ENCODE measurements at regions not wholly inside any gene's neighbourhood (a gene's known extent, or its start where the extent isn't known, plus 50 kb on each side); places are given as distances from the start of the nearest gene placed in this dataset.
"Not testable (repeated sequence)": the region's sequence is repeated elsewhere in the genome, so short reads cannot be mapped to it uniquely, and the experiment has no call there.

DNA sequence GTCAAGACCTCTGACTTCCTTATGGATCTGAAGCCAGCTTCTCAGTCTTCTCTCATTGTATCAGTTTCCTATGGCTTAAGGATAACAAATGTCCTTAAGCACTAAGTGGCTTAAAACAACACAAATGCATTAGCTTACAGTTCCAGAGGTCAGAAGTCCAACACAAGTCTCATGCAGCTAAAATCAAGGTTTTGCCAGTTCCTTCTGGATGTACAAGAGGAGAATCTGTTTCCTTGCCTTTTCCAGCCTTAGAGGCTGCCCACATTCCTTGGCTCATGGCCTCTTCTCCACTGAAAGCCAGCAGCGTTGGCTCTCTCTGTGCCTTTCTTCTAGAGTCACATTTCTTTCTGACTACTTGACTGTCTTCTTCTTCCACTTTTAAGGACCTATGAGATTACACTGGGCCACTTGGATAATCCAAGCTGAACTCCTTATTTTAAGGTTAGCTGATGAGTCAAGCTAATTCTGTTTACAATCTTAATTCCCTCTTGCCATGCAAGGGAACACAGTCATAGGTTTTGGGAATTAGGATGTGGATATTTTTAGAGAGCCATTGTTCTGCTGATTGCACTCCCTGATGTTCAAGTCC is 179.0 kb downstream of the BCAS1 start:
- DNase-seq (ENCODE audit: low spot score) = no peak

DNA sequence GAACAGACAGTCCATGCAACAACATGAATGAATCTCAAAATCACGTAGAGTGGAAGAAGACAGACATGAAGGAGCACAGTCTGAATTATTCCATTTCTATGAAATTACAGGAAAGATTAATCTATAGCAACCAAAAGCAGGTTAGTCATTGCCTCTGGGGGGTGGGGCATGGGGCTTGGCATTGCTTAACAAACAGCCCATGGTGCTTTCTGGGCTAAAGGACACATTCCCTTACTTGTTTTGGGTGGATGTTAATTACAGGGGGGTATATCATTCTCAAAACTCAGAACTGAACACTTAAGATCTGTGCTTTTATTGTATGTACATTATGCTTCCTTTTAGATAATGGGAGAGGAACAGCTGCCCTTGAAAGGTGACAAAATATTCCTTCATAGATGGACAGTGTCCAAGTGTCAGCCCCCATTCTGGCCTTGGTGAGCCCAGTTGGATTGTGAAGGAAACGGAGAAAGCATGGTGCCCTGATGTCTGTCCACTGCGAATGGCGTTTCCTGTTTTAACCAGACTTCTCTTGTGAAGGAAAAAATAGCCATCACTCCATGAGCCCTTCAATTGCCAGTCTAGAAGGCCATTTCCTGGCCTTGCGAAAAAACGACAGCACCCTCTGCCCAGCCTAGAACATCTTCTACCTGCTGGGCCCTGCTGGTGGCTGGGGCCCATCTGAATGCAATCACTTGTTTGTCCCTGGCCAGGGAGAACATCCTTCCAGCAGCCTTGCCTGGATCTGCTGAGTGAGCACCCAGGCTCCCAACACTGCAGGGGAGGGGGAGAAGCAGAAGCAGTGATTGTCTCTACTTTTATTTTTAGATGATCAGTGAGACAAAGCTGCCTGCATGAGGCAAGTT is 179.7 kb downstream of the BCAS1 start:
- DNase-seq (ENCODE audit: low spot score) = no peak

DNA sequence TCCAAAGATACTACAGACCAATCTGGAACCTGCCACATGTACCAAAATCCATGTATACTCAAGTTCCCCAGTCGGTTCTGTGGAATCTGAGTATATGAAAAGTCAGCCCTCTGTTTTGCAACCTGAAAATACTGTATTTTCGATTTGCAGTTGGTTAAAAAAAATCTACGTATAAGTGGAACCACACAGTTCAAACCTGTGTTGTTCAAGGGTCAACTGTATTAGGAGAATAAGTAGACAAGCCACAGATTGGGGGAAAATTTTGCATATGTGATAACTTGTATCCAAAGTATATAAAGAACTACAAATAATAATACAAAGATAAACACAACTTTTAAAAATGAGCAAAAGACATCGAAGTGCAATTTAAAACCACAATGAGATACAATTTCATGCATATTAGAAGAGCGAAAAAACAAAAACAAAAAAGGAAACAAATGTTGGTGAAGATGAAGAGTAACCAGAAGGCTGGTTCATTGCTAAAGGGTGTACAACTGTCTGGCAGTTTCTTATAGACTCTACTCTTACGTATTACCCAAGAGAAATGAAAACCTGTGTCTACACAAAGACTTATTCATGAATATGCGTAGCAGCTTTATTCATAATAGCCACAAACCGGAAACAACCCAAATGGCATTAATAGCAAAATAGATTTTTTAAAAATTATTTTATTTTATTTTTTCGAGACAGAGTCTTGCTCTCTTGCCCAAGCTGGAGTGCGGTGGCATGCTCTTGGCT is 180.8 kb downstream of the BCAS1 start:
- DNase-seq (ENCODE audit: low spot score) = no peak

DNA sequence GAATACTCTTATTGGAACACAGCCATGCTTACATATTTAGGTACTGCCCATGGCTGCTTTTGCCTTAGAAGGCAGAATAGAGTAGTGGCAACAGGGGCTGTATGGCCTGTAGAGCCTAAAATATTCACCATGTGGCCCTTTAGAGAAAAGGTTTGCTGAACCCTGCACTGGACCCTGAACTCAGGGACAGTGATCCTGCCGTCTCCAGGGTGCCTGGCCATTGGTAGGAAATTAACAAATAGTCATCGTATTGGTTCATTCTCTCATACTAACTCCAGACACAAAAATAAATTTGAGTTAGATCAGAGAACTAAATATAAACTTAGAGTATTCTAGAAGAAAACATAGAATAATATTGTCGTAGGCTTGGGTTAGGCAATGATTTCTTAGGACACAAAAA is 181.4 kb downstream of the BCAS1 start:
- DNase-seq (ENCODE audit: low spot score) = no peak

DNA sequence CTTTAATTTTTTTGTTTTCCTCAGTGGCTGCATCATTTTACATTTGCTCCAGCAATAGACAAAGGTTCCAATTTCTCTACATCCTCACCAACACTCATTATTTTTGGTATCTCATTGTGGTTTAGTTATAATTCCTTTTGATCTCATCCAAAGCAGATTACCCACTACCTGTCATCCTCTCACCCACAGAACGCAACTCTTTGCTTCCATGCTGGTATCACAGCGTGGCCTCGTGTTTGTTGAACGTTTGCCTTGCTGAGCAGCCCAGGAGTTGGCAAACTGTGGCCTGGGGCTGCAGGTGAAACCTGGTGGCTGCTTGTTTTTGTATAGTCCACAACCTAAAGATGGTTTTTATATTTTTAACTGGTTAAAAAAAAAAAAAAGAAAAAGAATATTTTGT is 181.9 kb downstream of the BCAS1 start:
- no peak for DNase-seq (ENCODE audit: low spot score)

DNA sequence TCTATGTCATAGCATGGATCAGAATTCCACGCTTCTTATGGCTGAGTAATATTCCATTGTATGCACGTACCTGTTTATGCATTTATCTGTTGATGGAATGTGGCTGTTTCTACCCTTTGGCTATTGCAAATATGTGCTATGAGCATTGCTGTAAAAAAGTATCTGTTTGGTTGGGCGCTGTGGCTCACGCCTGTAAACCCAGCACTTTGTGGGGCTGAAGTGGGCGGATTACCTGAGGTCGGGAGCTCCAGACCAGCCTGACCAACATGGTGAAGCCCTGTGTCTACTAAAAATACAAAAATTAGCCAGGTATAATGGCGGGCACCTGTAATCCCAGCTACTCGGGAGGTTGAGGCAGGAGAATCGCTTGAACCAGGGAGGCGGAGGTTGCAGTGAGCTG is 182.4 kb downstream of the BCAS1 start:
- no peak for DNase-seq (ENCODE audit: low spot score)

DNA sequence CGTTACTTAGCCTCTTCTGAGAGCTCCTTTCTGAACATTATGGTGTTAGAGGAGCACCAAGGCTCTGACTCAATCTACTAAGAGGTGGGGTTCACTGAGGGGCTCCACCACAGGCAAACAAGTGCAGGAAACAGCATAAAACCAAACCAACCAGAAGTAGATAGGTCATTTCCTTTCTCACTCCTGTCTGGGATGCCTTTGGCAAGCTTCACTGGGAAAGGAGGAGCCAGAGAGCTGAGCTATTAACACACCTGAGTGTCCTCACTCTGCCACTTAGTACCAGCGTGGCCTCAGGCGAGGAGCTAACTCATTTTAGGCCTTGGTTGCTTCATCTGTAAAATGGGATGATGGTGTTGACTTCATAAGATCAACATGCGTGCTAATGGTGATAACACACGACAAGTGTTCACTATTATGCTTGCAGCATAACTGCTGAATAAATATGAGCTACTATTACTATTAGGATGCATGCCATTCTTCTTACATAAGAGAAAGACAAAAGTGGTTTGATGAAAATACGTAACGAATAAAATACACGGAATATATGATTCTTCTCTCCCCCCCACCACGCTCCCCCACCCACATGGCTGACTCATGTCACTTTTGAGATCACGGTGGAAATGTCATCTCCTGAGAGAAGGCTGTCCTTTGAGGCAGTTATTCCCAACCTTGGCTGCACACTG is 185.4 kb downstream of the BCAS1 start:
- no peak for DNase-seq (ENCODE audit: low spot score)

DNA sequence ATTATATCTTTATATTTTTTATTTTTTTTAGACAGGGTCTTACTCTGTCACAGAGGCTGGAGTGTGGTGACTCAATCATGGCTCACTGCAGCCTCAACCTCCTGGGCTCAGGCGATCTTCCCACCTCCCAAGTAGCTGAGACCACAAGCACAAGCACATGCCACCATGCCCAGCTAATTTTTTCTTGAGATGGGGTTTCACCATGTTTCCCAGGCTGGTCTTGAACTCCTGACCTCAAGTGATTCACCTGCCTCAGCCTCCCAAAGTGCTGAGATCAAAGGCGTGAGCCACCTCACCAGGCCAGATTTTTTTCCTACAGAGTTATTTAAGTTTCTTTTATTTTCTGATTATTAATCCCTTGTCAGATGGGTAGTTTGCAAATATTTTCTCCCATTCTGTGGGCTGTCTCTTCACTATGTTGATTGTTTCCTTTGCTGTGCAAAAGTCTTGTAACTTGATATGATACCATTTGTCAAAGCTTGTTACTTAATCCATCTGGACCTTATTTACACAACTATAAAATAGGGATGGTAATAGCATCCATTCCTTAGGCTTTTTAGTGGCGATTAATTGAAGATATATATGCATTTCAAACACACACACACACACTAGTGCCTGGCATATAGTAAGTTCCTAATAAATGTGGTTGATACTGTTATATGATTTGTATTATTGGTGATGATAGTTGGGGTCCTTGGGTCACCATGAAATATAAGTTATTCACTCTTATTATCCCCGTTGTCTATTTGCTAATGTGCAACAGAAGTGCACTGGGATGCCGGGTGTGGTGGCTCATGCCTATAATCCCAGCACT is 187.1 kb downstream of the BCAS1 start:
- DNase-seq (ENCODE audit: low spot score) = no peak

DNA sequence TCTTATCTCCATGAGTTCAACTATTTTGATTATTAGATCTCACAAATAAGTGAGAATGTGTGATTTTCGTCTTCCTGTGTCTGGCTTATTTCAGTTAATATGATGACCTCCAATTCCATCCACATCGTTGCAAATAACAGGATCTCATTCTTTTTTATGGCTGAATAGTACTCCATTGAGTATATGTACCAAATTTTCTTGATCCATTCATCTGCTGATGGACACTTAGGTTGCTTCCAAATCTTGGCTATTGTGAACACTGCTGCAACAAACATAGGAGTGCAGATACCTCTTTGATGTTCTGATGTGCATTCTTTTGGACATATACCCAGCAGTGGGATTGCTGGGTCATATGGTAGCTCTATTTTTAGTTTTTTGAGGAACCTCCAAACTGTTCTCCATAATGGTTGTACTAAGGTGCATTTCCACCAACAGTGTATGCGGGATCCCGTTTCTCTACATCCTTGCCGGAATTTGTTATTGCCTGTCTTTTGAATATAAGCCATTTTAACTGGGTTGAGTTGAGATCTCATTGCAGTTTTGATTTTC is 187.9 kb downstream of the BCAS1 start:
- DNase-seq (ENCODE audit: low spot score) = not testable (repeated sequence)

DNA sequence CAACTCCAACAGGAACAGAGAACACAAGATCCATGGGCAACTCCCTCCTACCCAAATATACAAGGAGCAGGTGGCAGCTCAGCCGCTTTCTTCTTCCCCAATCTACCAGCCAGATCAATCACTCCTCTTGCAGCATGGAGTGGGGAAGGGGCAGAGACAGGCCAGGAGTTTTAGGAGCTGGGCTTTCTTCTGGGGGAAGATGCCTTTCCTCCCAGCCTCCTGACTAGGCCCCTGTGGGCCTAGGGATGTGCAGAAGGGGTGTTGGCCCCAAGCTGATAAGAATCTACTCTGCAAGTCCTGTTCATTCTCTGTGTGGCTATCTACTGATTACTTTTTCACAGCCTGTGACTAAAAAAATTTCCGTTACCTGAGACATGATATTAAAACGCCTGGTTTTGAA is 189.0 kb downstream of the BCAS1 start:
- no peak for DNase-seq (ENCODE audit: low spot score)

DNA sequence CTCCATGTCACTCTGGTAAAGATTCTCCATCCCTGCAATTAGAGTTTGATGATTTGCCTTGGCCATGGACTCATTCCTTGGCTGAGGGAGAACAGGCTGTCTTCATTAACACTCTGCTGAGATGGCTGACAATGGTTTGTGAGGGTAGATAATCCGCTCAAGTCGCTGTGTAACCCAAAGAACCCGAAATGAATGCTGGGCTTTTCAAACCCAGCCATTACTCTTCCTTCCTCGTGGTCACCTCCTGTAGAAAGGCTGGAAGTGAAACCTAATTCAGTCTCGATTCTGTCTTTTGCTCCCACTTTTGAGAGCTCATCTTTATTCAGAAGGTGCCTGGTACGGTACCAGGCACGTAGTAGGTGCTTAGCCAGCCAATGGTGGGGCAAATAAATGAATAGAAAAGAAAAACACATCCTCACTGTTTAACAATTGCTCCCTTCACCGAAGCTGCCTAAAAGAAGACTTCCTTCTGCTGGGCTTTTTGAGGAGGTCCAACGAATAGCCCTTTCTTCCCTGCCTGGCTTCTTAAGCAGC is 190.2 kb downstream of the BCAS1 start:
- DNase-seq (ENCODE audit: low spot score) = no peak

DNA sequence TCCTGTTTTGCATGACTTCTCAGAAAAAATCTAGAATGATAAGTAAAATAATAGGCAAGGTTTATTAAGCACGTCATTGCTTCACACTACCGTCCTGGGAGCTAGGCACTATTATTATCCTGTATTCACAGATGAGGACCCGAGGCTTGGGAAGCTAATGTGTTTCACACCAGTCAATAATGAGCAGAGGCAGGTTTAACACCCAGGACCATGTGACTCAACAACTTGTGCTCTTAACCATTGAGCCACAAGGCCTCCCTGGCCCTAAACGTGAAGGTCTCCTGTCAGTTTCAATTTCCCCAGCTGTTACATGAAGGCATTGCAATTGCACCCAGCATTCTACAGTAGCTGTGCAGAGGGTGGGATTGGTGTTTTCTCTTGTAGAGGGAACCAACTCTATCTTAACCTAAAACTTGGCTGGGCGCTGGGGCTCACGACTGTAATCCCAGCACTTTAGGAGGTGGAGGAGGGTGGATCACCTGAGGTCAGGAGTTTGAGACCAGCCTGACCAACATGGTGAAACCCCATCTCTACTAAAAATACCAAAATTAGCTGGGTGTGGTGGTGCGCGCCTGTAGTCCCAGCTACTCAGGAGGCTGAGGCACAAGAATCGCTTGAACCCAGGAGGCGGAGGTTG is 191.2 kb downstream of the BCAS1 start:
- DNase-seq (ENCODE audit: low spot score) = no peak

DNA sequence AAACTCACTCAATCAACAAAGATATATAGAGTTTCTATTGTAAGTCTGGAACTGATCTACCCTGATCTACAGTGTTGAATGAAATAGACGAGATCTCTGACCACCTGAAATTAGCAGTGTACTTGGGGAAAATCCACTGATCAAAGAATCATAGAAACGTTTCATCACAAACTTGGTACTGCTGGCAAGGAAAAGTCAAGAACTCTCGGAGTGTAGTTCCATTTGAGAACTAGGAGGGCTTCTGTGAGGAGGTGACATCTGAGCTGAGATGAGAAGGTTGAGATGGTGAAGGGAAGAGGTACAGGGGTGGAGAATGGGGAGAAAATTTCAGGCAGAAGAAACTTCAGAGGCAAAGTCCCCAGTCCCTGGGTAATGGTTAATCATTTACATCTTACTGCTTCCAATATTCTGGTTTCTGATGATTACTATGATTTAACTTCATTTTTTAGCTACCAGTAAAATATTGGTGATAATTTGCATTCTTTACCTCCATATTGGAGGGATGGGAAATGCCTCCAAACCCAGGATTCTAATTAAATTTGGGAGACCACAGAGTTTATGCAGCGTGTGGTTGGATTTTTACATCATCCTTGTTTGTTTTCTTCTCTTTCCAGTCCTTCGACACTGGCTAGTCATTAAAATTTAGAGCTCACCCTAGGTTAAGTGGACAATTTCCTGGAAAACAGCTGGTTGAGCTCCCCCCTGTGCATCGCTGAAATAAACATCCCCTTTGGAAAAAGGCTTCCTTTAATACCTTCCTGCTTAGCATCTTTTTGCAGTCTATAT is 191.9 kb downstream of the BCAS1 start:
- DNase-seq (ENCODE audit: low spot score) = no peak

DNA sequence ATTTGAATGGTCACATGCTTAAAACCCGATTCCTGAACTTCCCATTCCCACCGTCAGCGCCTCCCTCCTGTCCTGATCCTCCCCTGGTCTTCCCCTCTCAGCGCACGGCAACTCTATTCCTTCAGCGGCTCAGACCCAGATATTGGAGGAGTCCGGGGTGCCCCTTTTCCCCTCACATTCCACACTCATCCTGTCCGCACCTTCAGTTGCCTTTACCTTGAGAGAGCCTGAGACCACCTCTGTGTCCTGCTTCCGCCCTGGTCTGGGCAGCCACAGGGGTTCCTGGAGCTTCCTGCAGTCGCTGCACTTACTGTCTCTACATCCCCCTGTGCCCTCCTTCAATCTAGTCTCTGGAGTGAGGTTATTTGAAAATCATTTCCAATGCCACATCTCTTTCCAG is 193.4 kb downstream of the BCAS1 start:
- DNase-seq (ENCODE audit: low spot score) = no peak

DNA sequence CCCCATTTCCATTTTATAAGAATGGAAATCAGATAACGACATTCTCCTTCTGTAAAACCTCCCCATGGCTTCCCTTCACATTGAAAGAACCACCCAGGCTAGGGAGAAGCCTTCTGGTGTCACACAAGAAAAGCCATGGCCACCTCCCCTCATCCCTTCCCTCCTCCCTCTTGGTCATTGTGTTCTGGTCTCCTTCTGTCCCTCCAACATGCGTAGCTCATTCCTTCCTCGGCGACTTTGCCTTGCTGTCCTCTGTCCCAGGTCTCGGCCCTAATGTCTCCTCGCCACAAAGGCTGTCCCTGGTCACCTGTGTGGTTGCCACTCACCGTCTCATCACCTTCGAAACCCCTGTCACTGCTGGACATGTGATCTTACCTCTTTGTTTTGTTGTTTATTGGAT is 193.9 kb downstream of the BCAS1 start:
- no peak for DNase-seq (ENCODE audit: low spot score)

DNA sequence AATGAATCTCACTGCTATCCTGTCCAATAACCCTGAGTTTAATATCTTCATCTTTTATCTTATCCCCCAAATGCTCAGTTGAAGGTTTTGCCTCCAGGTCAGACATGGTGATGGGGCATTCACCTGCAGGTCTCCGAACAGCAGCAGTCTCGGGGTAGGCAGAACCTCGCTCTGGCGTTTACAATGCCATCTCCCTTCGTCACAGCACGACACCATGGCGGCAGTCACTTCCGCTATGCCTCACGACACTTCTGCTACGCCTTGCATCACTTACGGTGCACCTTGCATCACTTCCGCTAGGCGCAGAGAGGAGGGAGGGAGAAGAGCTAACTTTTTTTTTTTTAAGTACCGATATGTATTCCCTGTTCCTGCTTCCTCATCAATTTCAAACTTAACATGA is 194.9 kb downstream of the BCAS1 start:
- no peak for DNase-seq (ENCODE audit: low spot score)

DNA sequence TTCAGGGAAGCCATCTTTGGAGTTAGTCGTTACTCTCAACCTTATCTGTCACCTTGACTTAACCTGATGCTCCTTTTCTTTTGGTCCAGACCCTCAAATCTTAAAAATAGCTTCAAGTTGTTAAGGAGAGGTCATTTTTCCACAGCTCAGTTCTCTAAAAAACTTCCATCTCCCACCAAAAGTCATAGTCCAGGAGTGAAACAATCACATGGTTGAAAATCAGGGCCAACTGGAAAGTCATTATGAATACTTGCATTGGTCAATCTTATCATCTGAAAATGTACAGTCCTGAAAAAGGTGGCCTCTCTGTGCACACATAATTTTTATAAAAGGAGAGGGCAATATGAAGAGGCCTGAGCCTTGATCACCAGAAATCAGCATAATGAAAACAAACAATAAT is 195.7 kb downstream of the BCAS1 start:
- DNase-seq (ENCODE audit: low spot score) = no peak

DNA sequence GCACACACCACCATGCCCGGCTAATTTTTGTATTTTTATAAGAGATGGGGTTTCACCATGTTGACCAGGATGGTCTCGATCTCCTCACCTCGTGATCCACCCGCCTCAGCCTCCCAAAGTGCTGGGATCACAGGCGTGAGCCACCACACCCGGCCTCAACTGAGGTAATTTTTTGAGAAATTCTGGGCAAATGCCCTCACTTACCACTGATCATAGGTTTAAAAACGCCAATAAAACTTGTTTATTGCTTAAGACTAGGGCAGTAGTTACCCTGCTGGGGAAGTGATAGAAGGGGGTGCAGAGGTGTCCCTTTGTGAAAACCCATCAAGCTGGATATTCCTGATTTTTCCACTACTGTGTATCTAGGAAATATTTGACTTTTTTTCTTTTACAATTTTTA is 196.3 kb downstream of the BCAS1 start:
- no peak for DNase-seq (ENCODE audit: low spot score)

DNA sequence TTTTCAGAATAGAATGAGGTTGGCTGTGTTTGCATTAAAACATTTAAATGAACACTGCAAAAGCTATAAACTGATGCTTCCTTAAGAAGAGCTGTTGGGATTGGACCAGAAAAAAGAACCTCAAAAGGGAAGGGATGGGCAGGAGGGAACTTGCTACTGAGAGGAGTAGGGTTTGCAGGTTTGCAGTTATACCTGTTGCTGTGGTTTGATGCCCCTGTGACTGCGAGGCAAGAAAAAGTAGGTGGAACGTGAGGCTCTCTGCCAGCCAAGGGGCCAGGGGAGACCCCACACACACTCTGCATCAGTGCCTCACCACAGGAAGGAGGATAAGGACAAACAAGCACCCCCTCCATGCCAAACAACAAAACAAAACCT is 197.2 kb downstream of the BCAS1 start:
- DNase-seq (ENCODE audit: low spot score) = no peak
